A673 (cell line): ENCODE measurements at regions not wholly inside any gene's neighbourhood (a gene's known extent, or its start where the extent isn't known, plus 50 kb on each side); places are given as distances from the start of the nearest gene placed in this dataset.

Experiments used
- BruUV-seq: library from RNA; stranded (reverse); fragments of 400-500 nt; replicated peaks from 2 replicates; lab custom pipeline; 2021; lab: Mats Ljungman, UMichigan
- CTCF ChIA-PET: fragments of 300-600 bp; sonication (Branson Sonifier 250); formaldehyde crosslinking; loops from one replicate; lab custom pipeline; 2022; ENCODE audit warnings: antibody characterized with exemption; lab: Charles Lee
- POLR2A ChIA-PET: fragments of 300-600 bp; sonication (Branson Sonifier 250); formaldehyde crosslinking; loops from one replicate; lab custom pipeline; 2022; ENCODE audit warnings: antibody characterized with exemption; ENCODE audit not compliant: low non-redundant PET; lab: Charles Lee
- DNase-seq: peaks from one replicate; pipeline ENCODE4 v3.0.0-alpha.2; 2015; ENCODE audit warnings: low spot score
- H3K27ac ChIP-seq: fragments of 200-600 bp; sonication (generic); 2 replicates; pipeline ENCODE4 v1.5.1; 2016; ENCODE audit warnings: mixed run types, low read depth, mild to moderate bottlenecking, mixed read lengths, antibody characterized with exemption, low read length; ENCODE audit not compliant: poor library complexity, severe bottlenecking
- H3K27me3 ChIP-seq: fragments of 200-600 bp; sonication (generic); replicated peaks from 2 replicates; pipeline ENCODE4 v1.6.1; 2017; ENCODE audit warnings: mixed run types, low read depth, mild to moderate bottlenecking, mixed read lengths, antibody characterized with exemption, low read length; ENCODE audit not compliant: insufficient read depth, poor library complexity
- H3K36me3 ChIP-seq: fragments of 200-600 bp; sonication (generic); 2 replicates; pipeline ENCODE4 v1.6.1; 2016; ENCODE audit warnings: mixed run types, mild to moderate bottlenecking, mixed read lengths, antibody characterized with exemption, low read length; ENCODE audit not compliant: insufficient read depth, poor library complexity, severe bottlenecking
- H3K4me1 ChIP-seq: fragments of 200-600 bp; sonication (generic); 2 replicates; pipeline ENCODE4 v1.6.1; 2017; ENCODE audit warnings: mixed run types, mild to moderate bottlenecking, mixed read lengths, antibody characterized with exemption, low read length; ENCODE audit not compliant: insufficient read depth, poor library complexity, severe bottlenecking
- H3K4me3 ChIP-seq: fragments of 200-600 bp; sonication (generic); 2 replicates; pipeline ENCODE4 v1.5.1; 2016; ENCODE audit warnings: low read depth, mixed run types, mild to moderate bottlenecking, mixed read lengths, low read length; ENCODE audit not compliant: poor library complexity, severe bottlenecking
- H3K9me3 ChIP-seq: fragments of 200-600 bp; sonication (generic); 2 replicates; pipeline ENCODE4 v1.6.1; 2016; ENCODE audit warnings: mixed run types, low read depth, mild to moderate bottlenecking, mixed read lengths, antibody characterized with exemption, low read length; ENCODE audit not compliant: poor library complexity, severe bottlenecking
- CTCF ChIP-seq: fragments of 300-800, 200-600 bp; sonication (generic); conservative IDR thresholded peaks from 2 replicates; pipeline ENCODE4 v1.5.1; 2017; ENCODE audit warnings: low read depth, mild to moderate bottlenecking, antibody characterized with exemption, low read length, moderate library complexity, mixed read lengths
- EZH2 ChIP-seq: fragments of 200-600 bp; sonication (generic); IDR thresholded peaks from 2 replicates; pipeline ENCODE4 v1.6.1; 2017; ENCODE audit warnings: borderline replicate concordance, low read depth, mild to moderate bottlenecking, mixed read lengths, antibody characterized with exemption, low read length; ENCODE audit not compliant: poor library complexity, severe bottlenecking
- intact Hi-C: fragments of 100-400 bp; cut with micrococcal nuclease; formaldehyde crosslinking; loops from one replicate; pipeline ENCODE4 v1.10.0; 2022; ENCODE audit not compliant: unreplicated experiment

- TF ChIP-seq CTCF (no peak), EZH2 (no peak)
- Histone ChIP-seq H3K9me3 (no peaks in the 10 kb centered on the region), H3K27me3 (no peaks in the 10 kb centered on the region), H3K4me1 (no peaks in the 10 kb centered on the region), H3K4me3 (no peak overlapping the region), H3K36me3 (no peaks in the 10 kb centered on the region), H3K27ac (no peak overlapping the region)
- POLR2A ChIA-PET: no interaction called here
- DNase-seq: no peak
- BruUV-seq: no TSS peak
- intact Hi-C loops: no loop called here
- CTCF ChIA-PET: no interaction called here
Measured at GRCh38 chr6:1495344-1495743, 106.0 kb downstream of the FOXF2 start.

- BruUV-seq: no TSS peak
- no peak for TF ChIP-seq CTCF
- no peak for TF ChIP-seq EZH2
- H3K27me3 ChIP-seq: no peaks in the 10 kb centered on the region
- H3K27ac ChIP-seq: no peak overlapping the region
- no peaks in the 10 kb centered on the region for H3K36me3 ChIP-seq
- no peaks in the 10 kb centered on the region for H3K9me3 ChIP-seq
- intact Hi-C loops: no loop called here
- DNase-seq: no peak
- ChIA-PET CTCF (no interaction called here), POLR2A (no interaction called here)
- H3K4me1 ChIP-seq: no peaks in the 10 kb centered on the region
- no peak overlapping the region for H3K4me3 ChIP-seq
Measured at GRCh38 chr6:1496092-1496491, 106.7 kb downstream of the FOXF2 start.

GRCh38 chr6:1496836-1497760, 107.7 kb downstream of the FOXF2 start:
- DNase-seq: no peak
- TF ChIP-seq EZH2 (no peak), CTCF (no peak)
- no peaks in the 10 kb centered on the region for H3K9me3 ChIP-seq
- ChIA-PET CTCF (no interaction called here), POLR2A (no interaction called here)
- no peaks in the 10 kb centered on the region for H3K27me3 ChIP-seq
- no peak overlapping the region for H3K27ac ChIP-seq
- BruUV-seq: no TSS peak
- intact Hi-C loops: no loop called here
- no peak overlapping the region for H3K4me3 ChIP-seq
- no peaks in the 10 kb centered on the region for H3K4me1 ChIP-seq
- H3K36me3 ChIP-seq: no peaks in the 10 kb centered on the region
